DOHH2 (cell line): ENCODE measurements at regions not wholly inside any gene's neighbourhood (a gene's known extent, or its start where the extent isn't known, plus 50 kb on each side); places are given as distances from the start of the nearest gene placed in this dataset.

ENCODE experiments used
- H3F3A ChIP-seq: fragments of 200-600 bp; sonication (generic), shearing (Covaris generic); 2 replicates; pipeline ENCODE4 v1.6.0; 2016; ENCODE audit warnings: antibody characterized with exemption, mild to moderate bottlenecking; ENCODE audit not compliant: control insufficient read depth, insufficient read depth
- H3K27ac ChIP-seq: fragments of 200-600 bp; sonication (generic); 2 replicates; pipeline ENCODE4 v1.5.1; 2014; ENCODE audit warnings: low read depth, mild to moderate bottlenecking, low read length, moderate library complexity
- H3K27me3 ChIP-seq: fragments of 200-600 bp; sonication (generic); 2 replicates; pipeline ENCODE4 v1.6.1; 2014; ENCODE audit warnings: mild to moderate bottlenecking, low read length, mixed read lengths; ENCODE audit not compliant: control insufficient read depth
- H3K36me3 ChIP-seq: fragments of 200-600 bp; sonication (generic); 2 replicates; pipeline ENCODE4 v1.6.1; 2014; ENCODE audit warnings: mild to moderate bottlenecking, low read length, moderate library complexity, mixed read lengths; ENCODE audit not compliant: control insufficient read depth
- H3K4me1 ChIP-seq: fragments of 200-600 bp; sonication (generic); 2 replicates; pipeline ENCODE4 v1.6.1; 2014; ENCODE audit warnings: mild to moderate bottlenecking, low read length, mixed read lengths; ENCODE audit not compliant: control insufficient read depth
- H3K4me2 ChIP-seq: fragments of 200-600 bp; sonication (generic); 2 replicates; pipeline ENCODE4 v1.6.0; 2014; ENCODE audit warnings: mild to moderate bottlenecking, low read length, moderate library complexity
- H3K4me3 ChIP-seq: fragments of 200-600 bp; sonication (generic); 2 replicates; pipeline ENCODE4 v1.5.1; 2014; ENCODE audit warnings: mild to moderate bottlenecking, low read length, mixed read lengths
- H3K79me2 ChIP-seq: fragments of 200-600 bp; sonication (generic); 2 replicates; pipeline ENCODE4 v1.6.1; 2014; ENCODE audit warnings: mild to moderate bottlenecking, low read length, mixed read lengths; ENCODE audit not compliant: control insufficient read depth
- H3K9me2 ChIP-seq: fragments of 200-600 bp; sonication (generic); replicated peaks from 2 replicates; pipeline ENCODE4 v1.6.1; 2014; ENCODE audit warnings: mild to moderate bottlenecking, low read length, mixed read lengths; ENCODE audit not compliant: control insufficient read depth
- H3K9me3 ChIP-seq: fragments of 200-600 bp; sonication (generic); 2 replicates; pipeline ENCODE4 v1.6.1; 2014; ENCODE audit warnings: antibody characterized with exemption, low read length, mixed read lengths; ENCODE audit not compliant: control insufficient read depth, insufficient read depth
- H4K20me1 ChIP-seq: fragments of 200-600 bp; sonication (generic); 2 replicates; pipeline ENCODE4 v1.6.0; 2014; ENCODE audit warnings: low read depth, mild to moderate bottlenecking, antibody characterized with exemption, low read length, moderate library complexity; ENCODE audit not compliant: control insufficient read depth, insufficient read depth
- EZH2phosphoT487 ChIP-seq: fragments of 200-600 bp; sonication (generic); IDR thresholded peaks from 2 replicates; pipeline ENCODE4 v1.6.1; 2017; ENCODE audit warnings: borderline replicate concordance, mild to moderate bottlenecking, antibody characterized with exemption, low read length, moderate library complexity, mixed read lengths
- TF ChIP-seq, protein P1 (sequence below): fragments of 200-600 bp; sonication (generic); IDR thresholded peaks from one replicate; pipeline ENCODE4 v1.5.1; 2014; ENCODE audit warnings: antibody characterized with exemption, mild to moderate bottlenecking, low read depth, low read length; ENCODE audit not compliant: poor library complexity, severe bottlenecking

DNA sequence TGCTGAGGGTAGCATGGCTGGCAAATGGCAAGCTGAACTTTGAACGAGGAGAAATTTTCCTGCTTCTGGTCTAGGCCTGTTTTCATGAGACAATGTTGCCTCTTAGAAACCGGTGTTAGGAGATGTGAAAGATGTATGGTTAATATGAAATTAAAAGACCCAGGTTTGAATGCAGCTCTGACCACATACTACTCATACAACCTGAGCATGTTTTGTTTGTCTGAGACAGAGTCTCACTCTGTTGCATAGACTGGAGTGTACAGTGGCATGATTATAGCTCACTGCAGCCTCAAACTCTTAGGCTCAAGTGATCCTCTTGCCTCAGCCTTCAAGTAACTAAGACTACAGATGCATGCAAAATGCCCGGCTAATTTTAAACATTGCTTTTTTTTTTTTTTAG, 193.4 kb upstream of the FZD8 start:
- Histone ChIP-seq H4K20me1 (no peaks in the 10 kb centered on the region), H3K4me3 (no peak overlapping the region), H3K9me3 (no peaks in the 10 kb centered on the region), H3K27me3 (no peaks in the 10 kb centered on the region), H3K79me2 (no peaks in the 10 kb centered on the region), H3K4me2 (no peak overlapping the region), H3K36me3 (no peaks in the 10 kb centered on the region), H3F3A (no peaks in the 10 kb centered on the region), H3K4me1 (no peaks in the 10 kb centered on the region), H3K27ac (no peak overlapping the region), H3K9me2 (no peaks in the 10 kb centered on the region)
- TF ChIP-seq EZH2phosphoT487 = no peak
- TF ChIP-seq, protein P1, sequence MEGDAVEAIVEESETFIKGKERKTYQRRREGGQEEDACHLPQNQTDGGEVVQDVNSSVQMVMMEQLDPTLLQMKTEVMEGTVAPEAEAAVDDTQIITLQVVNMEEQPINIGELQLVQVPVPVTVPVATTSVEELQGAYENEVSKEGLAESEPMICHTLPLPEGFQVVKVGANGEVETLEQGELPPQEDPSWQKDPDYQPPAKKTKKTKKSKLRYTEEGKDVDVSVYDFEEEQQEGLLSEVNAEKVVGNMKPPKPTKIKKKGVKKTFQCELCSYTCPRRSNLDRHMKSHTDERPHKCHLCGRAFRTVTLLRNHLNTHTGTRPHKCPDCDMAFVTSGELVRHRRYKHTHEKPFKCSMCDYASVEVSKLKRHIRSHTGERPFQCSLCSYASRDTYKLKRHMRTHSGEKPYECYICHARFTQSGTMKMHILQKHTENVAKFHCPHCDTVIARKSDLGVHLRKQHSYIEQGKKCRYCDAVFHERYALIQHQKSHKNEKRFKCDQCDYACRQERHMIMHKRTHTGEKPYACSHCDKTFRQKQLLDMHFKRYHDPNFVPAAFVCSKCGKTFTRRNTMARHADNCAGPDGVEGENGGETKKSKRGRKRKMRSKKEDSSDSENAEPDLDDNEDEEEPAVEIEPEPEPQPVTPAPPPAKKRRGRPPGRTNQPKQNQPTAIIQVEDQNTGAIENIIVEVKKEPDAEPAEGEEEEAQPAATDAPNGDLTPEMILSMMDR = no peak

- Histone ChIP-seq H3K4me3 (no peak overlapping the region), H3K27ac (no peak overlapping the region), H3K4me1 (no peaks in the 10 kb centered on the region), H3K9me3 (no peaks in the 10 kb centered on the region), H3K9me2 (no peaks in the 10 kb centered on the region), H3F3A (no peaks in the 10 kb centered on the region), H3K4me2 (no peak overlapping the region), H4K20me1 (no peaks in the 10 kb centered on the region), H3K27me3 (no peaks in the 10 kb centered on the region), H3K79me2 (no peaks in the 10 kb centered on the region), H3K36me3 (no peaks in the 10 kb centered on the region)
- TF ChIP-seq, protein P1 = no peak
- TF ChIP-seq EZH2phosphoT487 = no peak
Observed at GRCh38 chr10:35834877-35835494, 192.9 kb upstream of the FZD8 start.

DNA sequence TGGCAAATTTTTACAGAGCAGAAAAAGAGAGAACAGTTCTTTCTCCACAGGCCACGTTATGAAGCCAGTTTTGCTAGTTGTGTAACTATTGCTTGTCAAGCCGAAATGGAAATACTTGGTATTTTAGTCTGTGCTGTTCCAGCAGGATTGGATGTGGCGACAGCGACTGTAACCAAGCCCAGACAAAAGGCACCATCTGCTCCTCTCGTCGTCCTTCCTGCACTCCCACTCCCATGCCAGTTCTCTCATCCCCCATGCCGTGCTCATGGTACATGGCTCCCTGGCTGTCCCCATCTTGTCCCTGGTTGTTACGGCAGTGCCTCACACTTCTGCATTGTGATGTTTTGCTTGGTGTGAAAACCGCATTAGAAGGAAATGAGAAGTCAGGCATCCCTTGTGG, 185.7 kb upstream of the FZD8 start:
- H3K4me2 ChIP-seq = no peak overlapping the region

More for the DNA sequence above, 185.7 kb upstream of the FZD8 start:
- Histone ChIP-seq H3F3A (no peaks in the 10 kb centered on the region), H4K20me1 (no peaks in the 10 kb centered on the region), H3K36me3 (no peaks in the 10 kb centered on the region), H3K4me3 (no peak overlapping the region), H3K4me1 (no peaks in the 10 kb centered on the region), H3K9me3 (no peaks in the 10 kb centered on the region), H3K79me2 (no peaks in the 10 kb centered on the region), H3K9me2 (no peaks in the 10 kb centered on the region), H3K27me3 (no peaks in the 10 kb centered on the region), H3K27ac (no peak overlapping the region)
- no peak for TF ChIP-seq EZH2phosphoT487
- TF ChIP-seq, protein P1 = no peak
